SU-DHL-6 (cell line): ENCODE measurements at regions not wholly inside any gene's neighbourhood (a gene's known extent, or its start where the extent isn't known, plus 50 kb on each side); places are given as distances from the start of the nearest gene placed in this dataset.

Source experiments
- H2AFZ ChIP-seq: fragments of 200-600 bp; sonication (generic); 2 replicates; pipeline ENCODE4 v1.6.1; 2014; ENCODE audit warnings: low read depth, mild to moderate bottlenecking, moderate library complexity, mixed read lengths, antibody characterized with exemption, low read length; ENCODE audit not compliant: severe bottlenecking
- H3F3A ChIP-seq: fragments of 200-600 bp; shearing (Covaris generic); 2 replicates; pipeline ENCODE4 v1.6.0; 2016; ENCODE audit warnings: antibody characterized with exemption, mild to moderate bottlenecking; ENCODE audit not compliant: insufficient read depth
- H3K27ac ChIP-seq: fragments of 200-600 bp; sonication (generic); 2 replicates; pipeline ENCODE4 v1.5.1; 2016; ENCODE audit warnings: low read depth, mild to moderate bottlenecking, low read length, moderate library complexity, mixed read lengths
- H3K27me3 ChIP-seq: fragments of 200-600 bp; sonication (generic), shearing (Covaris generic); 2 replicates; pipeline ENCODE4 v1.6.0; 2014; ENCODE audit warnings: mild to moderate bottlenecking, low read length
- H3K36me3 ChIP-seq: fragments of 200-600 bp; sonication (generic); 2 replicates; pipeline ENCODE4 v1.6.1; 2014; ENCODE audit warnings: mild to moderate bottlenecking, low read length, mixed read lengths
- H3K4me2 ChIP-seq: fragments of 300-600, 200-600 bp; shearing (Covaris generic), sonication (generic); 2 replicates; pipeline ENCODE4 v1.6.0; 2014; ENCODE audit warnings: low read length, low read depth, mild to moderate bottlenecking; ENCODE audit not compliant: poor library complexity, severe bottlenecking
- H3K4me3 ChIP-seq: fragments of 200-600 bp; sonication (generic); 2 replicates; pipeline ENCODE4 v1.5.1; 2014; ENCODE audit warnings: antibody characterized with exemption, low read length, mild to moderate bottlenecking, mixed read lengths; ENCODE audit not compliant: insufficient read depth, poor library complexity, severe bottlenecking
- H3K79me2 ChIP-seq: fragments of 200-600 bp; sonication (generic); 2 replicates; pipeline ENCODE4 v1.6.1; 2014; ENCODE audit warnings: mild to moderate bottlenecking, low read length, moderate library complexity; ENCODE audit not compliant: insufficient read depth
- H3K9ac ChIP-seq: fragments of 200-600 bp; sonication (generic); 2 replicates; pipeline ENCODE4 v1.7.0; 2014; ENCODE audit warnings: mild to moderate bottlenecking, low read length
- H3K9me2 ChIP-seq: fragments of 200-600 bp; sonication (generic); replicated peaks from 2 replicates; pipeline ENCODE4 v1.6.1; 2014; ENCODE audit warnings: low read length; ENCODE audit not compliant: insufficient read depth
- H3K9me3 ChIP-seq: fragments of 200-600 bp; sonication (generic); 2 replicates; pipeline ENCODE4 v1.6.1; 2014; ENCODE audit warnings: low read length, mixed read lengths; ENCODE audit not compliant: insufficient read depth
- H4K20me1 ChIP-seq: fragments of 200-600 bp; sonication (generic); 2 replicates; pipeline ENCODE4 v1.6.1; 2014; ENCODE audit warnings: low read depth, mild to moderate bottlenecking, antibody characterized with exemption, low read length, moderate library complexity, mixed read lengths
- EZH2phosphoT487 ChIP-seq: fragments of 200-600 bp; sonication (generic), shearing (Covaris generic); conservative IDR thresholded peaks from 2 replicates; pipeline ENCODE4 v1.6.1; 2018; ENCODE audit warnings: mild to moderate bottlenecking, antibody characterized with exemption, low read length, moderate library complexity, mixed read lengths
- TF ChIP-seq, protein P1 (sequence below): fragments of 200-600 bp; sonication (generic); IDR thresholded peaks from one replicate; pipeline ENCODE4 v1.5.1; 2017; ENCODE audit warnings: antibody characterized with exemption, mild to moderate bottlenecking, low read length, moderate library complexity; ENCODE audit not compliant: insufficient read depth, poor library complexity, severe bottlenecking

GRCh38 chr21:41648591-41649031 is 118.2 kb downstream of the RIPK4 start:
- no peaks in the 10 kb centered on the region for H3K79me2 ChIP-seq
- no peak overlapping the region for H2AFZ ChIP-seq
- no peak for TF ChIP-seq EZH2phosphoT487
- TF ChIP-seq, protein P1, sequence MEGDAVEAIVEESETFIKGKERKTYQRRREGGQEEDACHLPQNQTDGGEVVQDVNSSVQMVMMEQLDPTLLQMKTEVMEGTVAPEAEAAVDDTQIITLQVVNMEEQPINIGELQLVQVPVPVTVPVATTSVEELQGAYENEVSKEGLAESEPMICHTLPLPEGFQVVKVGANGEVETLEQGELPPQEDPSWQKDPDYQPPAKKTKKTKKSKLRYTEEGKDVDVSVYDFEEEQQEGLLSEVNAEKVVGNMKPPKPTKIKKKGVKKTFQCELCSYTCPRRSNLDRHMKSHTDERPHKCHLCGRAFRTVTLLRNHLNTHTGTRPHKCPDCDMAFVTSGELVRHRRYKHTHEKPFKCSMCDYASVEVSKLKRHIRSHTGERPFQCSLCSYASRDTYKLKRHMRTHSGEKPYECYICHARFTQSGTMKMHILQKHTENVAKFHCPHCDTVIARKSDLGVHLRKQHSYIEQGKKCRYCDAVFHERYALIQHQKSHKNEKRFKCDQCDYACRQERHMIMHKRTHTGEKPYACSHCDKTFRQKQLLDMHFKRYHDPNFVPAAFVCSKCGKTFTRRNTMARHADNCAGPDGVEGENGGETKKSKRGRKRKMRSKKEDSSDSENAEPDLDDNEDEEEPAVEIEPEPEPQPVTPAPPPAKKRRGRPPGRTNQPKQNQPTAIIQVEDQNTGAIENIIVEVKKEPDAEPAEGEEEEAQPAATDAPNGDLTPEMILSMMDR: no peak
- H4K20me1 ChIP-seq: 0 out of 2 replicates have a peak, but pooled peaks cover 4% of the 10 kb centered on the region
- no peak overlapping the region for H3K27ac ChIP-seq
- no peaks in the 10 kb centered on the region for H3K27me3 ChIP-seq
- H3K4me3 ChIP-seq: no peak overlapping the region
- no peak overlapping the region for H3K9ac ChIP-seq
- H3K4me2 ChIP-seq: no peak overlapping the region
- H3K36me3 ChIP-seq: no peaks in the 10 kb centered on the region
- no peaks in the 10 kb centered on the region for H3K9me2 ChIP-seq
- no peaks in the 10 kb centered on the region for H3F3A ChIP-seq
- no peaks in the 10 kb centered on the region for H3K9me3 ChIP-seq

- Histone ChIP-seq H3K9ac (no peak overlapping the region), H3K27me3 (no peaks in the 10 kb centered on the region), H3K9me2 (no peaks in the 10 kb centered on the region), H3K4me2 (no peak overlapping the region), H2AFZ (no peak overlapping the region), H3K36me3 (no peaks in the 10 kb centered on the region), H3K79me2 (no peaks in the 10 kb centered on the region), H3F3A (no peaks in the 10 kb centered on the region), H3K27ac (no peak overlapping the region), H3K4me3 (no peak overlapping the region), H4K20me1 (0 out of 2 replicates have a peak, but pooled peaks cover 4% of the 10 kb centered on the region), H3K9me3 (no peaks in the 10 kb centered on the region)
- TF ChIP-seq EZH2phosphoT487: no peak
- TF ChIP-seq, protein P1: no peak
Measured at GRCh38 chr21:41647806-41648561, 118.9 kb downstream of the RIPK4 start.

DNA sequence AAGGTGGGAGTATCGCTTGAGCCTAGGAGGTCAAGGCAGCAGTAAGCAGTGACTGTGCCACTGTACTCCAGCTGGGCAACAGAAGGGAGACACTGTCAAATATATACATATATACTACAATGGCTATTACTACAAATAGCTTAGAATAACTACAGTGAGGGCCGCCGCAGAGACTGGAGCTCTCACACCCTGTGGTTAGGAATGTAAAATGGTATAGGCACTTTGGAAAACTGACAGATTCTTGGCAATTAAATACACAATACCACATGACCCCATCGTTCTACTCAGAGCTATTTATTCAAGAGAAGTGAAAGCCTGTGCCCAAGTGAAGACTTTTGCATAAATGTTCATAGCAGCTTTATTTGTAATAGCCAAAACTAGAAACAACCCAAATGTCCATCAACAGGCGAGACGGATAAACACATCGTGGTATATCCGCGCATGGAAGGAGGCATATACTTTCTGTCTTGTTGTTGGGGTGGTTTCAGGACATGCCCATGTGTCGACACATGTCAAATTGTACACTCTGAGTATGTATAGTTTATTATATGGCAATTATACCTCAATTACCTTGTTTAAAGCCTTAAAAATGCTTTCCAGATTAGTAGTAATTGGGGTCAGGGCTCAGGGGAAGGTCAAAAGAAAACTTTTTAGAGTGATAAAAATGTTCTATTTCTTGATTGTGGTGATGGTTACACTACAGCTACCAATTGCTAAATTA is 123.4 kb downstream of the RIPK4 start:
- H3F3A ChIP-seq: no peaks in the 10 kb centered on the region
- H3K27ac ChIP-seq: no peak overlapping the region
- 0 out of 2 replicates have a peak, but pooled peaks cover 4% of the 10 kb centered on the region for H4K20me1 ChIP-seq
- H3K9me3 ChIP-seq: no peaks in the 10 kb centered on the region
- no peaks in the 10 kb centered on the region for H3K27me3 ChIP-seq
- H2AFZ ChIP-seq: no peak overlapping the region
- H3K9ac ChIP-seq: no peak overlapping the region
- H3K79me2 ChIP-seq: no peaks in the 10 kb centered on the region
- H3K4me3 ChIP-seq: no peak overlapping the region
- H3K4me2 ChIP-seq: no peak overlapping the region
- TF ChIP-seq, protein P1: no peak
- no peak for TF ChIP-seq EZH2phosphoT487
- H3K36me3 ChIP-seq: no peaks in the 10 kb centered on the region
- H3K9me2 ChIP-seq: no peaks in the 10 kb centered on the region
